ENCODE measurements at regions not wholly inside any gene's neighbourhood (a gene's known extent, or its start where the extent isn't known, plus 50 kb on each side); places are given as distances from the start of the nearest gene placed in this dataset.

DNA sequence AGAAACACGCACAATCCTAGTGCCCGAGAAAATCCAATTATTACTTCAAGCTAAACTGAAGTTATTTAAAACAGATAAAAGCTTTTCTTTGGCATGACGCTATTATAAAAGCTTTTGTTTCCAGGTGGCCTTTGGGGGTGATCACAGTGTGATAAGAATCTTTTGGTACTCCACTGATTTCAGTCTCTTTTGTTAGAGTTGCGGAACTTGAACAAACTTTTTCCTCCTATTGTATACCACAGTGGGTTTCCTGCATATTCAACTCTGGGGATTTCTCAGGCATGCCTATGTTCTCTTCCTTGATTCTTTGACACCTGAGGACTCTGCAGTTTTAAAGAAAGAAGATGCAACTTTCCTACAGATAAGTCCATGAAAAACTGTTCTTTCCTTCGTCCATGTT lies 99.7 kb upstream of the PITRM1 start:
- TF ChIP-seq, protein P1, sequence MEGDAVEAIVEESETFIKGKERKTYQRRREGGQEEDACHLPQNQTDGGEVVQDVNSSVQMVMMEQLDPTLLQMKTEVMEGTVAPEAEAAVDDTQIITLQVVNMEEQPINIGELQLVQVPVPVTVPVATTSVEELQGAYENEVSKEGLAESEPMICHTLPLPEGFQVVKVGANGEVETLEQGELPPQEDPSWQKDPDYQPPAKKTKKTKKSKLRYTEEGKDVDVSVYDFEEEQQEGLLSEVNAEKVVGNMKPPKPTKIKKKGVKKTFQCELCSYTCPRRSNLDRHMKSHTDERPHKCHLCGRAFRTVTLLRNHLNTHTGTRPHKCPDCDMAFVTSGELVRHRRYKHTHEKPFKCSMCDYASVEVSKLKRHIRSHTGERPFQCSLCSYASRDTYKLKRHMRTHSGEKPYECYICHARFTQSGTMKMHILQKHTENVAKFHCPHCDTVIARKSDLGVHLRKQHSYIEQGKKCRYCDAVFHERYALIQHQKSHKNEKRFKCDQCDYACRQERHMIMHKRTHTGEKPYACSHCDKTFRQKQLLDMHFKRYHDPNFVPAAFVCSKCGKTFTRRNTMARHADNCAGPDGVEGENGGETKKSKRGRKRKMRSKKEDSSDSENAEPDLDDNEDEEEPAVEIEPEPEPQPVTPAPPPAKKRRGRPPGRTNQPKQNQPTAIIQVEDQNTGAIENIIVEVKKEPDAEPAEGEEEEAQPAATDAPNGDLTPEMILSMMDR (IDR thresholded peaks at IDR 0.05; ENCODE audit: insufficient read depth, missing control alignments), result no peak
- no peak for DNase-seq (ENCODE audit: insufficient read length, low spot score)
- no peak for FAIRE-seq

DNA sequence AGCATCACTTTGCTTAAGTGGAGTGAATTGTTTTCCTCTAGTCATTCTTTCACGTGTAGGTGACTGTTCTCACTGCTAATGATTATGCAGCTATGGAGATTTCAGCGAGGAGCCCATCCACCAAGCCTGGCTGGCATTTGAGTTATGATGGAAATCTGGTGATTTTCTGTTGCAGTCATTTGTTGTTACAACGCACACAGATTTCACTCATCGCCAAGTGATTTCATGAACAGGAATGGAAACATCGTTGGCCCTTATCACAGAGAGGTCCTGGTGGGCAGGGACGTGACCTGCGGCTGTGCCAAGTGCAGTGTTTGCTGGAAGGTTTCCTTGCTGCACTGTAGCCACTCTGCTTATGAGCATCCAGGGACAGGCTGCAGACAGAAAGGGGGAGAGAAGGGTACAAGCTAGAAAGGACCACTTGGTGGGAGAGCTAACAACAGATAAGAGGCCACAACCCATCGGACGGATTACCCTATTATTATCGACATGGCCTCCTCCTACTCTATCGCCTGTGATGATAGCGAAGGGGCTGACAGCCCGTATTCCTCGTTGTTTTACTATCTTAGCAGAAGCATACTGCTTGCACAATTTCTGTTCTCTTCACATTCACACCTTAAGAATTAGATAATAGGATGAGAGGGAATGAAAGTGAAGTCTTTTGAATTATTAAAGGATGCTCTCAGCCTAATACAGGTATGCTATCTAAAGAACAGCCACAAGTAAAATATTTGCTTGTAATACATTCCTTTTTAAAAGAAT lies 99.0 kb upstream of the PITRM1 start:
- no peak for DNase-seq (ENCODE audit: insufficient read length, low spot score)
- no peak for FAIRE-seq
- TF ChIP-seq, protein P1 (IDR thresholded peaks at IDR 0.05; ENCODE audit: insufficient read depth, missing control alignments), result no peak

DNA sequence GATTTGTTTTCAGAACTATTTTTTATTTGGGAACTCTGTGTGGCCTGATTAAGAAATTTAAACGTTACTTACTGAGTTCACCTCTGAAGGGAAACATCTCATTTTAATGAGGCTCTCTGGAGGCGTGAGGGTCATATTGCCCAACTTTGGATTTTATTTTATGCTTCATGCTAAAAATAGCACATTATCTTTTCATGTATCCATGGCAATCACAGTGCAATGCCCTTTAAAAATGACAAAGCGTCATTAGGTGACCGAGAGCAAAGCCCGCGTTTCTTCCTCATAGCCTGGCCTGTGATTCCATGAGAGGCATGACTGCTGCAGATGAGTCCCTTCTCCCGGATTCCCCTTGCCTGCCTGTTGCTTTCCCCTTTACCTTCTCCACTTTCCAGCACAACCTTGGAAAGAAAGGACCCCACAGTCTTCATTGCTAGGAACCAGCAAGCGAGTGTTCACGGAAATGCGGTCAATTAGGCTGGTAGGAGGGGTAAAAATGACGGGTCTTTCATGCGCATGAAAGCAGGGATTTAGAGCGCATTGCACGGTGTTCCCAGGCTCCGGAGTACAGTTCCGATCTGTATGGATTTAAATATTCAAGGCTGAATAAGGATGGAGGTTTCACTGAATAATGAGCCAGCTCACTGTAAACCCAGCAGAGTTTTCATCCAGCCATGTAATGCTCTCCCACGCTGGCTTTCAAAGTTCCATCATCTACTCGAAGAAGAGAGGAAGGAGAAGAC lies 98.2 kb upstream of the PITRM1 start:
- TF ChIP-seq, protein P1 (IDR thresholded peaks at IDR 0.05; ENCODE audit: insufficient read depth, missing control alignments), result no peak
- FAIRE-seq (no peak), DNase-seq (ENCODE audit: insufficient read length, low spot score) (no peak)

DNA sequence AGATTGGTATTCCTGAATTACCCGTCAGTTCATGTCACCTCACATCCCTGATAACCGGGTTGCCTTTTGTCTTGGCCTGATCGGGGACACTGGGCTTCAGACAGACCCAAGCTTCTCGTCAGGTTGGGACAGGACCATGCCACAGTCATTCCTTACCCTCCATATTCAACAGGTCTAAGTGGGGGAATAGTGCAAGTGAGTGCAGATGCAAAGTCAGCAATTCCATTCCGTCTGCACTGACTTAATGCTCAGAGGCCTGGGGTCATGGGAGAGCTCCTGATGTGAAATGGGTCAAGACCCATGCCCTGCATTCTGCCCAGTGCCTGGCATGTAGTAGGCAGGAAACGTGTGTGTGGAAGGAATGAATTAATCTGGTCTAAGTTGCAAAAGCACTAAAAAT lies 95.4 kb upstream of the PITRM1 start:
- FAIRE-seq (no peak), DNase-seq (ENCODE audit: insufficient read length, low spot score) (no peak)
- TF ChIP-seq, protein P1 (IDR thresholded peaks at IDR 0.05; ENCODE audit: insufficient read depth, missing control alignments), result no peak

DNA sequence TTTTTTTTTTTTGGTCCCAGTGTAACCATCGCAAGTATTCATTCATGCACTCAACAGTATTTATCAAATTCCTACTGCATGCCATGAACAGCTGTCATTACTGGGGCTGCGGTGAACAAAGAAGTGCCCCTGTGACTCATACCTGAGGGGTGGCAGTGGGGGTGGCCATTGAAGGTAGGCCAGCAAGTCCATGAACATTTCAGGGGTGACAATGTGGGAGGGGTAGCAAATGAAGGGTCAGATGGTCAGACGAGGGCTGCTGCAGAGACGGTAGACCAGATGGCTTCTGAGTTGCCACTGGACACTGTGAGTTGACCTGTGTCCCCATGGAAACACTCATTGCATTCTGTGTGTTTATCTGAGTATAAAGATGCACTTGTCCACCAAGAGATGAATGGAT lies 92.5 kb upstream of the PITRM1 start:
- TF ChIP-seq, protein P1 (IDR thresholded peaks at IDR 0.05; ENCODE audit: insufficient read depth, missing control alignments), result no peak

DNA sequence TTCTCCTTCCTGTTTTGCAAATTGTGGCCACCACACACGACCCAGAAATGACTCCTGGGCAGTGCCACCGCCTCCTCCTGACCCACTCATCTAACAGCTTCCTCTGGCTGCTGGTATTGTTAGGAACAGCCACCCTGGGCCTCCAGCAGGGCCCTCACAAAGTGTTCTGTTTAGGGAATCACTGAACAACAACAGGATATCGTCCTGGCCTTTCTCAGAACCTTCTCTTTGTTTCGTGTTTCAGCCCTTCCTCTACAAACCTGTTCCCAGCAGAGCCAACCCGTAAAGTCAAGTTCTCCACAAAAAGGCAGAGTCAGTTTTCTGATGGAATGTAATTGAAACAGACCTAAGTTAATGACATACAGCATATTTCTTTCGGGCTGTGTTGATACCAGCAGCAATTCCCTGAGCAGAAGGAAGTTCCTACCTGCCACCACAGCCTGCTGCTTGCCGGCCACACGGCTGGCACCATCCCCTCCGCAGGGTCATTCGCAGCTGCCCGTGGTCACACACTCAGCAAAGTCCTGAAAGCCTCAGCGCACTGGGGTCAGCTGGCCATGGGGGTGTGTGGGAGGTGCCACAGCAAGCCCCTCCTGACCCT lies 91.7 kb upstream of the PITRM1 start:
- no peak for FAIRE-seq
- DNase-seq (ENCODE audit: insufficient read length, low spot score), result no peak
- TF ChIP-seq, protein P1 (IDR thresholded peaks at IDR 0.05; ENCODE audit: insufficient read depth, missing control alignments), result no peak

More for the DNA sequence above, 92.5 kb upstream of the PITRM1 start:
- FAIRE-seq (no peak), DNase-seq (ENCODE audit: insufficient read length, low spot score) (no peak)

Measured in D721Med (cell line).